ENCODE measurements at regions not wholly inside any gene's neighbourhood (a gene's known extent, or its start where the extent isn't known, plus 50 kb on each side); places are given as distances from the start of the nearest gene placed in this dataset.

DNA sequence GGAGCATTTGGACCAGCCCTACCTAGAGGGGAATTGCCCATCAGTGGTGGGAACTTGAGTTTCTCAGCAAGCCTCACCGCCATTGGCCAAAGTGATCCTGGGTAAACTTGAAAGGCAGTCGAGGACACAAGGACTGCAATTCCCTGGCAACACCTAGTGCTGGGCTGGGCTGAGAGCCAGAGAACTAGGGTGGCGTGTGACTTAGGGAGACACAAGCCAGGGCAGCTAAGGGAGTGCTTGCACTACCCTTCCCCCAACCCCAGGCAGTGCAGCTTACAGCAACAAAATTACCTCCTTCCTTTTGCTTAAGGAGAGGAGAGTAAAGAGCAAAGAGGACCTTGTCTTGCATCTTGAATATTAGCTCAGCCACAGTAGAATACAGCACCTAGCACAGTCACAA is 176.9 kb upstream of the PRMT6 start:
- TF ChIP-seq, protein P1, sequence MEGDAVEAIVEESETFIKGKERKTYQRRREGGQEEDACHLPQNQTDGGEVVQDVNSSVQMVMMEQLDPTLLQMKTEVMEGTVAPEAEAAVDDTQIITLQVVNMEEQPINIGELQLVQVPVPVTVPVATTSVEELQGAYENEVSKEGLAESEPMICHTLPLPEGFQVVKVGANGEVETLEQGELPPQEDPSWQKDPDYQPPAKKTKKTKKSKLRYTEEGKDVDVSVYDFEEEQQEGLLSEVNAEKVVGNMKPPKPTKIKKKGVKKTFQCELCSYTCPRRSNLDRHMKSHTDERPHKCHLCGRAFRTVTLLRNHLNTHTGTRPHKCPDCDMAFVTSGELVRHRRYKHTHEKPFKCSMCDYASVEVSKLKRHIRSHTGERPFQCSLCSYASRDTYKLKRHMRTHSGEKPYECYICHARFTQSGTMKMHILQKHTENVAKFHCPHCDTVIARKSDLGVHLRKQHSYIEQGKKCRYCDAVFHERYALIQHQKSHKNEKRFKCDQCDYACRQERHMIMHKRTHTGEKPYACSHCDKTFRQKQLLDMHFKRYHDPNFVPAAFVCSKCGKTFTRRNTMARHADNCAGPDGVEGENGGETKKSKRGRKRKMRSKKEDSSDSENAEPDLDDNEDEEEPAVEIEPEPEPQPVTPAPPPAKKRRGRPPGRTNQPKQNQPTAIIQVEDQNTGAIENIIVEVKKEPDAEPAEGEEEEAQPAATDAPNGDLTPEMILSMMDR (IDR thresholded peaks at IDR 0.05; ENCODE audit: insufficient read depth, low read length, poor library complexity, severe bottlenecking): no peak
- no peaks in the 10 kb centered on the region for H3K27me3 ChIP-seq (replicated peaks; ENCODE audit: control insufficient read depth, insufficient read depth, low read length)
- DNase-seq (ENCODE audit: extremely low read depth, insufficient read length): no peak

DNA sequence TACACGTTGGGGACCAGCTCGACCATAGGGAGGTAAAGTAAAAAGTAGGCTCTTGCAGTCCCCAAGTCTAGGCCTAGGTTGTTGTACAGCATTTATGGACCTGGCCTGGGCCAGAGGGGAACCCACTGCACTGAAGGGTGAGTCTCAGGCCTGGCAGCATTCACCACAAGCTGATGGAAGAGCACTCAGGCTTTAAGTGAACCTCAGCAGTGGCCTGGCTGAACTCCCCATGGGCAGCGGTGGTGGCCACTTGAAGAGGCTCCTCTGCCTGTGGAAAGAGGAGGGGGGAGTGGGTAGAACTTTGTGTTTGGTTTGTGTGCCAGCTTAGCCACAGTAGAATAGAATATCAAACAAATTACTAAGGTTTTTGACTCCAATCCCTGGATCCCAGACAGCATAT is 176.2 kb upstream of the PRMT6 start:
- no peaks in the 10 kb centered on the region for H3K36me3 ChIP-seq (ENCODE audit: control insufficient read depth, insufficient read depth, low read length)
- no peaks in the 10 kb centered on the region for H3K27me3 ChIP-seq (replicated peaks; ENCODE audit: control insufficient read depth, insufficient read depth, low read length)
- no peak for DNase-seq (ENCODE audit: extremely low read depth, insufficient read length)
- TF ChIP-seq, protein P1 (IDR thresholded peaks at IDR 0.05; ENCODE audit: insufficient read depth, low read length, poor library complexity, severe bottlenecking): no peak
- no peak overlapping the region for H3K4me3 ChIP-seq (replicated peaks; ENCODE audit: low read depth, low read length)

More for the DNA sequence above, 176.9 kb upstream of the PRMT6 start:
- Histone ChIP-seq H3K4me3 (replicated peaks; ENCODE audit: low read depth, low read length) (no peak overlapping the region), H3K36me3 (ENCODE audit: control insufficient read depth, insufficient read depth, low read length) (no peaks in the 10 kb centered on the region)

DNA sequence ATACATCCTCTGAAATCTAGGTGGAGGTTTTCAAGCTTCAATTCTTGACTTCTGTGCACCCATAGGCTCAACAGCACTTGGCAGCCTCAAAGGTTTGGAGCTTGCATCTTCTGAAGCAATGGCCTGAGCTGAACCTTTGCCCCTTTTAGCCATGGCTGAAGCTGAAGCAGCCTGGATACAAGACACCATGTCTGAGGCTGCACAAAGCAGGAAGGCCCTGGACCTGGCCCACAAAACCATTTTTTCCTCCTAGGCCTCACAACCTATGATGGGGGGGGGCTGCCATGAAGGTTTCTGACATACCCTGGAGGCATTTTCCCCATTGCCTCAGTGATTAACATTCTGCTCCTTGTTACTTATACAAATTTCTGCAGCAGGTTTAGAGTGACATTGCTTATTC is 173.3 kb upstream of the PRMT6 start:
- DNase-seq (ENCODE audit: extremely low read depth, insufficient read length): no peak
- TF ChIP-seq, protein P1 (IDR thresholded peaks at IDR 0.05; ENCODE audit: insufficient read depth, low read length, poor library complexity, severe bottlenecking): no peak
- H3K27me3 ChIP-seq (replicated peaks; ENCODE audit: control insufficient read depth, insufficient read depth, low read length): no peaks in the 10 kb centered on the region
- H3K36me3 ChIP-seq (ENCODE audit: control insufficient read depth, insufficient read depth, low read length): no peaks in the 10 kb centered on the region
- no peak overlapping the region for H3K4me3 ChIP-seq (replicated peaks; ENCODE audit: low read depth, low read length)

DNA sequence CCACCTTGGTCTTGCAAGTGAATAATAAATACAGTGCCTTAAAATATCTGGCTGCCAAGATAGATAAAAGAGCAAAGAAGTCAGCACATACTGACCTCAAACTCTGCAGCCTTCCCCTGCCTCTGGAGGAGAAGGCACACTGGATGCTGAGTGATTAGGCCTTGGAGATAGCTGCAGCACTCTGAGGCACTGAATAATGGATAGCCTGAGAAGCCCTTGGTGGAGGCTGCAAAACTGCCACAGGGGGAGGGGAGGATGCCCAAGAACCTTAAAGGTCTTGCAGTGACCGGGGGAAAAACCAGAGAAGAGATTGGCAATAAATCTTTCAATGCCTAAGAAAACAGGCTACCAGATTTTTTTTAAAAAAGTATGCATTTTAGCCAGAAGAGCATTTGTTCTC is 167.4 kb upstream of the PRMT6 start:
- Histone ChIP-seq H3K27me3 (replicated peaks; ENCODE audit: control insufficient read depth, insufficient read depth, low read length) (no peaks in the 10 kb centered on the region), H3K36me3 (ENCODE audit: control insufficient read depth, insufficient read depth, low read length) (no peaks in the 10 kb centered on the region), H3K4me3 (replicated peaks; ENCODE audit: low read depth, low read length) (no peak overlapping the region)
- DNase-seq (ENCODE audit: extremely low read depth, insufficient read length): no peak
- TF ChIP-seq, protein P1 (IDR thresholded peaks at IDR 0.05; ENCODE audit: insufficient read depth, low read length, poor library complexity, severe bottlenecking): no peak

DNA sequence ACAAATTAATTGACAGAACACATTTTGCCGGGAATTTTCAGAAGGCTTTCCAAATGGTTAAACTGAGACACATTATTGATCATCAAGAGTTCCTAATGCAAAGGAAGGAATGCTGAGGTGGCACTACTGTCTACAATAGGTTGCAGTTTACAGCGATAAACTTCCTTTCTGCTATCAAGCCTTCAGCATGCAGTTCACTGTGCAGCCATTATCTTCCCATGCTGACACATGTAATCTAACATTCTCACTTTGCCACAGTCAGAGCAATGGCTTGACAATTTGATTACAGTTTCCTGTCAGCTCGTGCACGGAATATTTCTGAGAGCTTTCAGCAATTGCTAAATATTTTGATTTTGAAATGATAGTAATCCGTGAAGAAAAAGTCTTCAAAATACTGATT is 166.9 kb upstream of the PRMT6 start:
- Histone ChIP-seq H3K27me3 (replicated peaks; ENCODE audit: control insufficient read depth, insufficient read depth, low read length) (no peaks in the 10 kb centered on the region), H3K36me3 (ENCODE audit: control insufficient read depth, insufficient read depth, low read length) (no peaks in the 10 kb centered on the region), H3K4me3 (replicated peaks; ENCODE audit: low read depth, low read length) (no peak overlapping the region)
- TF ChIP-seq, protein P1 (IDR thresholded peaks at IDR 0.05; ENCODE audit: insufficient read depth, low read length, poor library complexity, severe bottlenecking): no peak
- no peak for DNase-seq (ENCODE audit: extremely low read depth, insufficient read length)

DNA sequence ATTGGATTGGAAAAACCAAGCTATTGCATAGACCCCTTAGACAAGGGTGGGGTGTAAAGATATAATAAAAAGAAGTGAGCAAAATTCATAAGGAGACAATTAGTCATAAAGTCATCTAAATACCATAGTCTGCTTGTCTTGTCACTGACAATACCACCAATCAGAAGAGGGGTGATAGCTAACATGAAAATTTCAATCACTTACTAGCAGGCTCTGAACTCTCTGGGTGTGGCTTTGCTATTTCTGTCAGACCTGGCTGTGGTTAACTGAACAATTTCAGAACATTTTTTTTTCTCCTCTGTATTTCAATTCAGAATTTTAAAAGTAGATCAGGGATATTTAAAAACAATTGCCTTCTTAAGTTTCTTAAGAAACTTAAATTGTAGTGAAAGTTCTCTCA is 158.5 kb upstream of the PRMT6 start:
- TF ChIP-seq, protein P1 (IDR thresholded peaks at IDR 0.05; ENCODE audit: insufficient read depth, low read length, poor library complexity, severe bottlenecking): no peak
- no peak overlapping the region for H3K4me3 ChIP-seq (replicated peaks; ENCODE audit: low read depth, low read length)
- no peaks in the 10 kb centered on the region; the same call in 1 of the 2 replicates for H3K27me3 ChIP-seq (replicated peaks; ENCODE audit: control insufficient read depth, insufficient read depth, low read length)
- no peak for DNase-seq (ENCODE audit: extremely low read depth, insufficient read length)
- H3K36me3 ChIP-seq (ENCODE audit: control insufficient read depth, insufficient read depth, low read length): no peaks in the 10 kb centered on the region
